Aorta (tissue), 5 donors: ENCODE measurements at regions not wholly inside any gene's neighbourhood (a gene's known extent, or its start where the extent isn't known, plus 50 kb on each side); places are given as distances from the start of the nearest gene placed in this dataset.

Experiments used
- ATAC-seq: fragments of 200-7000 bp; cut with Tn5 transposase; one replicate; pipeline ENCODE4 v1.9.1; 2022; ENCODE audit warnings: moderate library complexity; ENCODE audit not compliant: low FRiP score
- DNase-seq, 2 donors: peaks; one replicate each; pipeline ENCODE4 v3.0.0-alpha.2; 2020
- H3K27ac ChIP-seq, 2 donors: one replicate each; pipeline ENCODE4 v1.5.1; 2013; ENCODE audit warnings: low read length in 2 of 2, mild to moderate bottlenecking in 2 of 2, moderate library complexity in 2 of 2, control low read depth in 1 of 2, inconsistent platforms in 1 of 2, low read depth in 1 of 2
- H3K27me3 ChIP-seq, 2 donors: one replicate each; pipeline ENCODE4 v1.6.1; 2013; ENCODE audit warnings: control low read depth in 1 of 2, low read length in 1 of 2, mild to moderate bottlenecking in 1 of 2, moderate library complexity in 1 of 2; ENCODE audit not compliant: insufficient read depth in 2 of 2, control insufficient read depth in 1 of 2
- H3K36me3 ChIP-seq, 2 donors: one replicate each; pipeline ENCODE4 v1.6.1; 2013; ENCODE audit warnings: control low read depth in 1 of 2, low read length in 1 of 2, mild to moderate bottlenecking in 1 of 2; ENCODE audit not compliant: insufficient read depth in 2 of 2, control insufficient read depth in 1 of 2
- H3K4me1 ChIP-seq, 2 donors: one replicate each; pipeline ENCODE4 v1.6.1; 2013; ENCODE audit warnings: low read length in 2 of 2, control low read depth in 1 of 2, mild to moderate bottlenecking in 1 of 2, moderate library complexity in 1 of 2; ENCODE audit not compliant: insufficient read depth in 2 of 2, control insufficient read depth in 1 of 2
- H3K4me3 ChIP-seq, 2 donors: one replicate each; pipeline ENCODE4 v1.5.1; 2013; ENCODE audit warnings: low read length in 2 of 2, control low read depth in 1 of 2, mild to moderate bottlenecking in 1 of 2
- H3K9me3 ChIP-seq: one replicate; pipeline ENCODE4 v1.6.1; 2013; ENCODE audit warnings: mild to moderate bottlenecking, low read length; ENCODE audit not compliant: control insufficient read depth
- WGBS, 2 donors: extraction: QIAGEN DNeasy Blood & Tissue Kit; methylation state at CpG; one replicate each; pipeline ENCODE4 v1.1.7; 2013; 5-methylcytosine and 5-hydroxymethylcytosine counted together
- intact Hi-C, 2 donors: fragments of 100-400 bp; cut with DNase I; formaldehyde crosslinking; loops; one replicate each; pipeline versions ENCODE4 v1.14.2 to v1.15.0; 2022
- donor health status: healthy with polysubstance abuse.
- donor health status: Bipolar disorder and iron deficiency.
- donor health status: DM: no; HTN: no; CAD: no.
- donor health status: DM: no; HTN: no; CAD: no.
- donor health status: DM: yes; HTN: yes; CAD: no.

DNA sequence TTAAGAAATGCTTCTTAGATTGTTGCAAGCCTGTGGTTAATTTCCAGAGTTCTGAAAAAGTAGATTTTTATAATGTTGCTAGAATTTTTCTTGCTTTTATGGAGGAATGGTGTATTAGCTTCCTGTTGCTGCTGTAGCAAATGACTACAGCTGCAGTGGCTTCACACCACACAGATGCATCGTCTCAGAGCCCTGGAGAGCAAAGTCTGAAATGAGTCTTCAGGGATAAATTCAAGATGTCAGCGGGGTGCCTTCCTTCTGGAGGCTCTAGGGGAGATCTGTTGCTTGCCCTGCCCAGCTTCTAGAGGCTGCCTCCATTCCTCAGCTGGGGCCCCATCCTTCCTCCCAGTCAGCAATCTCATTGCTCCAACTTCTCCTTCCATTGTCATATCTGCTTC lies 187.8 kb downstream of the ZNF516 start:
- H3K9me3 ChIP-seq: no peaks in the 10 kb centered on the region
- H3K4me1 ChIP-seq: no peaks in the 10 kb centered on the region
- intact Hi-C loops: no loop called here
- ATAC-seq (no peak), DNase-seq (no peak)
- H3K27ac ChIP-seq: no peak overlapping the region
- no peaks in the 10 kb centered on the region for H3K27me3 ChIP-seq
- 80 to 82% methylated on average over 2 of the region's 2 CpGs for WGBS, 2 donors
- H3K36me3 ChIP-seq: no peaks in the 10 kb centered on the region
- no peak overlapping the region for H3K4me3 ChIP-seq

DNA sequence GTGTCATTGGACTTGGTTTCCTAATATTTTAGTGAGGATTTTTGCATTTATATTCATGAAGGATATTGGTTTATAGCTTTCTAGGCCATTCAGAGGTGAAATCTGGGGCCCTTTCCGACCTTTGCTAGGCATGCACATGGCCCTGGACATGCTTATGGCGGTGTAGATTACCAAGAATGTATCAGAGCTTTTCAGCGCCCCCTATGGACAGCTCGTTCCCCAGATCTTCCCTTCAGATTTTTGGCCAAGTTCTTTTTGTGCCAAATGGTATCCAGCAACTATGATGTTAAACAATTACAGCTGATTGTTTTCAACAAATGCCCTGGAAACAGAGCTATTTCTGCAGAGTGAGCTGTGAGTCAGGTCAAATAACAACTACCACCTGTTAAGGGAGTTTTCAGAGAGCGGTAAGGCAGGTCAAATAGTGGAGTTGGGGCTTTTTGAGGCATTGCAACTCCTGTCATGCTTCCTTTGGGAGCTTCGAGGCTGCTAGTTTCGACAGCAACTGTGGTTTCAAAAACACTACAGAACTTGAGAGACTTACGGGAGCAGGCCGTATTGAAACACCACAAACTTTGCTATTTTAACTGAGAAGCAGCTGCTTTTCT lies 188.3 kb downstream of the ZNF516 start:
- WGBS, 2 donors: 77 to 78% methylated on average over 9 of the region's 9 CpGs
- Histone ChIP-seq H3K4me3 (no peak overlapping the region), H3K27ac (no peak overlapping the region), H3K9me3 (no peaks in the 10 kb centered on the region), H3K36me3 (no peaks in the 10 kb centered on the region), H3K4me1 (no peaks in the 10 kb centered on the region), H3K27me3 (no peaks in the 10 kb centered on the region)
- DNase-seq (no peak), ATAC-seq (no peak)
- intact Hi-C loops: no loop called here

DNA sequence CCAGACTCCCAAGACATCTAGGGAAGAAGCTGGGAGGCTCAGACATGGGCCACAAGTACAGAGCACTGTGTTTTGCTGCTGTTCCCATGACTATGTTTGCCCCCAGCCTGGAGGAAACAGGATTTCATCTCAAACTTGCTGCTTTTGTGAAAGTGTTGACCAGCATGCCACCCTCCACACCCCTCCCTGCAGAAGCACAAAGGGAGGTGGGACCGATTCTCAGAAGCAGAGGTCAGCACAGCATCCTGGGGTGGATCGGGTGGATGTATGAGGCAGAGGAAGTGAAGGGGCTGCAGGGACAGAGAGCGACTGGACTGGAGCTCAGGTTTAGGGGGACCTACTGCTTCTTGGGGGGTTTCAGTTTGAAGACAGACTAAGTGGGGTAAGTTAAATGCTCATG lies 209.2 kb downstream of the ZNF516 start:
- H3K4me3 ChIP-seq: no peak overlapping the region
- H3K36me3 ChIP-seq: no peaks in the 10 kb centered on the region
- no peaks in the 10 kb centered on the region for H3K4me1 ChIP-seq
- DNase-seq: no peak
- intact Hi-C loops: no loop called here
- WGBS, 2 donors: 57 to 63% methylated on average over 3 of the region's 3 CpGs
- no peaks in the 10 kb centered on the region for H3K27me3 ChIP-seq
- ATAC-seq: no peak
- H3K27ac ChIP-seq: no peak overlapping the region
- H3K9me3 ChIP-seq: peaks cover 1% of the 10 kb centered on the region

DNA sequence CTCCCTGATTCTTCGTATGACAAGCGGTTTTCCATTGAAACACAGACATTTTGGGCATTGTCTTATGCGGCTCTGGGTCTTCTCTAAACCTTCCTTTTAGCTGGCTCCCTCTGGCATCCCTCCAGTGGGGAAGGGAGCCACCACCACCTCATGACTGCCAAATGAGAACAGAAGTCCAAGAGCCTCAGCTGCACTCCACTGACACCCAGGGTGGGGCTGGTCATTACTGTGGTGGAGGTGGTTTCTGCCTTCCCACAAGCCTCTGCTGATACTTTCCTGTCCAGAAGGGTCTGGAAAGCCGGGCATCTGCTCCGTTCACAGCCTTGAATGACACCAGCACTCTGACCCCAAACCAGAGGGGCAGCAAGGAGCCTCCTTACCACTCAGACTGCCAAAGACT lies 213.5 kb downstream of the ZNF516 start:
- intact Hi-C loops: no loop called here
- Histone ChIP-seq H3K9me3 (peaks cover 3% of the 10 kb centered on the region), H3K4me1 (no peaks in the 10 kb centered on the region), H3K27me3 (no peaks in the 10 kb centered on the region), H3K36me3 (no peaks in the 10 kb centered on the region), H3K4me3 (no peak overlapping the region), H3K27ac (no peak overlapping the region)
- DNase-seq: no peak
- ATAC-seq: no peak
- 48 to 76% methylated on average over 5 of the region's 5 CpGs for WGBS, 2 donors

DNA sequence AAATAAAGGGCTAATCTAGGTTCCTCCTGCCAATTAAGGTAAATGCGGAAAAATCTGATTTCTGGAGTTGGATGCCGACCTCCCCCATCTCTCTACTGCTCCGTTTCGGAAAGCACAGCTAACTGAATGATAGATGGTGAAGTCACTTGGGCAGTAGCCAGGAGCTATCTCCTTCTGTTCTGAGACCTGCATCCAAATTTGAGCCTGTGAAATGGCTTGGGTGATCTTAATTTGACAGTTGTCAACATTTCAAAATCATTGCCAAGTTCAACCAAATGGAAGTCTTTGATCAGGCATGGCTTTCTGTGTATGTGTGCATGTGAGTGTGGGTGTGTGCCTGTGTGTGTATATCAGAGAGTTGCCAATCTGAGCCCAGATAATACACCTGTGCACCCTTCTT lies 217.2 kb downstream of the ZNF516 start:
- Histone ChIP-seq H3K4me1 (no peaks in the 10 kb centered on the region), H3K27ac (no peak overlapping the region), H3K27me3 (no peaks in the 10 kb centered on the region), H3K4me3 (no peak overlapping the region), H3K36me3 (no peaks in the 10 kb centered on the region), H3K9me3 (peaks cover 3% of the 10 kb centered on the region)
- WGBS, 2 donors: 65 to 69% methylated on average over 4 of the region's 4 CpGs
- DNase-seq: no peak
- intact Hi-C loops: no loop called here
- ATAC-seq: no peak

DNA sequence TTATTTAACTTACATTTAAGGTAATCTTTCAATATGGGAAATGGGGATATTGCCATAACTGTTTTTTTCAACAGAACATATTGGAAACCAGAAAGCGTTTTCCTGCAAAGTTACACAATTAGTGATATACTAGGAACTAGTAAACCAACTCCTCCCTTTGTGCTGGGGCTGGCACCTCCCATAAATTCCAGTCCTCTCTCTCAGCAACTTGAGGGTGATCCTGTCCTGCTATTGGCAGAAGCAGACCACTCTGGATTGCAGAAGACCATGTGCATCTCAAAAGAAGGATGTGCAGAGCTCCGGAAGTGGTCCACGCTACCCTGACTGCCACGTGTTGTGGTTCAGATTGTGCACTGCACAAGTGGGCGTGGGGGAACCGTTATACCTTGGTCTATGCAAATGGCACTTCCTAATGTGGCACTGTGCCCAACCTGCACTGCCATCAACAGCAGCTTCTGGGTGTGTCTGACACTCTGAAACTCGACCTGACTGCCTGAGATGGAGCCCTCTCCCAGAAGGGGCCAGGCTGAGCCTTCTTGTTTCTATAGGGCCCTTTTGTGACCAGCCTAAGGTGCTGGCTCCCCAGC lies 219.2 kb downstream of the ZNF516 start:
- 64 to 77% methylated on average over 7 of the region's 7 CpGs for WGBS, 2 donors
- H3K9me3 ChIP-seq: peaks cover 3% of the 10 kb centered on the region
- H3K4me1 ChIP-seq: no peaks in the 10 kb centered on the region
- no peak for DNase-seq
- no peak overlapping the region for H3K4me3 ChIP-seq
- H3K27ac ChIP-seq: no peak overlapping the region
- no peak for ATAC-seq
- H3K27me3 ChIP-seq: no peaks in the 10 kb centered on the region
- intact Hi-C loops: no loop called here
- no peaks in the 10 kb centered on the region for H3K36me3 ChIP-seq

DNA sequence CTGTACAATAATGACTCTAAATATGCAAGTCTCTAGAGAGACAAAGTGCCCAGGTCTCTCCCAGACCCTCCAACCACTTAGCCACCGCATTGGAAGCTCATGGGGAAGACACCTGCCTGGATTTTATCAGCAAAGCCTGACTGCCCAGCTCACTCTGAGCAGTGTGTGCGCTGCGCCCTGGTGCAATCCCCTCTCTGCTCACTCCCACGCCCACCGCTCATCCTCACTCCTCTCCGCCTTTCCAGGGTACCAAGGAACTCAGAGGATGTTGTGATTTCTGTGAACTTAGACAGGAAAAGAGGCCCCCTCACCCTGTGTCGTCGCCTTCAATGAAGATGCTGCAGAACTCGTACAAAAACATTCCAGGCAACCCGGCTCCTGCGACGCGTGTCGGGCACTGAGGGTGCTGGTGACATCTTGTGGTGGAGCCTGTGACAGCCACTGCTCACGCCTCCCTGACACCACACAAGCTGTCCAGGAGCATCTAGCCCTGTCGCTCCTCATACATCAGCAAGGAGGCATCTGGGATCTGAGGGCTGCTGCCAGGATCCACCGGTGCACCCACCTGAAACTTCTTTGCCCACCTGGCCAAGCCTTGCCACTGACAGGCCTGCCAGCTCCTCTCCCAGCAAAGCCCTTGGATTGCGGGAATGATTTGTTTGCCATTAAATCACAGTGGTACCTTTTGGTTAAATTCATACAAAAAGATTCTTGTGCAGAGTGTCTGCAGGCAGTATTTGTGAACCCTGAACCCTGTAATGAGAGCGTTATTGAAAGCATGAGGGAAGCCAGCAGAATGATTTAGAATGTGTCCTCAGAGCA lies 220.4 kb downstream of the ZNF516 start:
- H3K4me3 ChIP-seq: no peak overlapping the region
- no peaks in the 10 kb centered on the region for H3K36me3 ChIP-seq
- WGBS, 2 donors: 28 to 34% methylated on average over 19 of the region's 19 CpGs
- no peaks in the 10 kb centered on the region for H3K27me3 ChIP-seq
- intact Hi-C loops: no loop called here
- no peak for DNase-seq
- H3K9me3 ChIP-seq: peaks cover 1% of the 10 kb centered on the region
- H3K27ac ChIP-seq: no peak overlapping the region
- ATAC-seq: no peak
- no peaks in the 10 kb centered on the region for H3K4me1 ChIP-seq

DNA sequence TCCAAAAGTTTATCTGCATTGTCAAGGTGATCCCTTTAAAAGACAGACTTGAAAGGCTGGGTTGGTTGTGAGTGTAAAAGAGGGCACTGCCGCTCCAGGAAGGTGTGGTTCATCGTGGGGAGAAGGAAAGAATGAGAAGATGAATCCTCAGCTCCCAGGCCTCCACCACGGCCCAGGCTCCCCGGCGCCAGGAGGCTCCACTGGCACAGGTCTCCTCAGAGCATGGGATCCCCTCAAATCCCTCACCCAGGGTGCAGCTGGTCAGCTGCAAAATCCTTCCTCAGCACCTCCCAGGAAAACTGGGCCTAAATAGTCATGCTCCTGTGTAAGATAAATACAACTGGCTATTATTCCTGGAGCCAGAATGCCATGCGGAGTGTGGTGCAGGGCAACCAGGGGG lies 221.1 kb downstream of the ZNF516 start:
- Histone ChIP-seq H3K9me3 (peaks cover 1% of the 10 kb centered on the region), H3K4me3 (no peak overlapping the region), H3K27ac (no peak overlapping the region), H3K36me3 (no peaks in the 10 kb centered on the region), H3K4me1 (no peaks in the 10 kb centered on the region), H3K27me3 (no peaks in the 10 kb centered on the region)
- ATAC-seq (no peak), DNase-seq (no peak)
- intact Hi-C loops: no loop called here
- 91% methylated on average over 6 of the region's 6 CpGs for WGBS, 2 donors

DNA sequence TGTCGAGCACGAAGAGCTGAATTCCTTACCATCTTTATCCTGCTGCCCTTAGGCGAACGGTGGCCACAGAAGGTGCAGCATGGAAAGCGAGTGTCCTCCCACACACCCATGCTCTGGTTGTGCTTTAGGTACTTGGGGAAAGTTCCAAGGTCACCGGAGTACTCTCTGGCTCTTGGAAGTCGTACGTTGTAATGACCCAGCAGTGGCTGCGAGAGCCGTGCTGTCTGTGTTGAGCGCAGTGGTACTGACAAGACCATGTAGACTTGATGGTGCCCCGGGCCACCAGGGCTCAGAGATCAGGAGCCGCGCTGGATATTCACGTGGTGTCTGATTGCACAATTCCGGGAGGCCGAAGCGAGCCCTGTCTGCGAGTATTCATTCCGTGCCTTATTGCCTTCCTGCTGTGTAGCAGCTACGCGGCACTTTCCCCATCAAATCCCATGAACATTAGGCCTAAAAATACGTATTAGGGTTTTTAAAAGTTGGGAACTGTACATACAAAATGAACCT lies 222.0 kb downstream of the ZNF516 start:
- Histone ChIP-seq H3K27me3 (no peaks in the 10 kb centered on the region), H3K4me1 (no peaks in the 10 kb centered on the region), H3K36me3 (no peaks in the 10 kb centered on the region), H3K27ac (no peak overlapping the region), H3K9me3 (peaks cover 1% of the 10 kb centered on the region), H3K4me3 (no peak overlapping the region)
- intact Hi-C loops: no loop called here
- ATAC-seq (peak; percentile 11), DNase-seq (no peak)
- WGBS, 2 donors: 94 to 95% methylated on average over 23 of the region's 23 CpGs
